ENCODE measurements at regions not wholly inside any gene's neighbourhood (a gene's known extent, or its start where the extent isn't known, plus 50 kb on each side); places are given as distances from the start of the nearest gene placed in this dataset.

DNA sequence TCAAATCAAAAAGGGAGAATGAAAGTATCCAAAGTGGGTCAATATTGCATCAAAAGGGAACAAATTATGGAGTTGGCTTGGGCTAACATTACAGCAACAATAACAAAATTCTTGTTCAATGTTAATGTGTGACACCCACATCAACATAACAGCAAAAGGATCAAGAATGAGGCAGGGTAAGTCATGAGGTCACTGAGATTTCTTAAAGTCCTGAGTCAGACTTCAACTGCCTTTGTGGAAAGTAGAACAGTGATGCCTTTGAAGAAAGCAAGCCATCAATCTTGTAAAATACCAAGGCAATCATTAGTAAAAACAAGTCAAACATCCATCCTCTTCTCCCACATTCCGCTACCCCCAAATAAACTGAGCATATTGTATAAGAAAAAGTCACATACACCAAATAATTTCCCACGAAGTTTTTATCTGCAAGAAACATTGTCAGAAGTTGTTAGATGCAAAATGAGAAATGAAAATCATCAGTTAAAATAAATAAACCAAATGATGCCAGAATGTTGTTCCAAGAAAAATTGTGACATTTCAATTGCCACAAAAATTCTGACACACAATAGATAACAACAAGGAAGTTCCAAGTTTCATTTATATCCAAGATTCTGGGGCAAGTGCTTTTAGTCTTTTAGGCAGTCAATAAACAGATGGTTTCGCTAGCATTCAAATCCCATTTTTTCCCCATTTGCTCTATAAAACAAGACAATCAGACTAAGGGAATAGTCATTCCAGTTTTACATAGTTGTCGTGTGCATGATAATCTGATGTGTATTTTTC, 216.1 kb upstream of the SETBP1 start:
- DNase-seq (no peak), ATAC-seq (peak; percentile 50 to 81)
- intact Hi-C loops (cut with DNase I) = no loop called here

DNA sequence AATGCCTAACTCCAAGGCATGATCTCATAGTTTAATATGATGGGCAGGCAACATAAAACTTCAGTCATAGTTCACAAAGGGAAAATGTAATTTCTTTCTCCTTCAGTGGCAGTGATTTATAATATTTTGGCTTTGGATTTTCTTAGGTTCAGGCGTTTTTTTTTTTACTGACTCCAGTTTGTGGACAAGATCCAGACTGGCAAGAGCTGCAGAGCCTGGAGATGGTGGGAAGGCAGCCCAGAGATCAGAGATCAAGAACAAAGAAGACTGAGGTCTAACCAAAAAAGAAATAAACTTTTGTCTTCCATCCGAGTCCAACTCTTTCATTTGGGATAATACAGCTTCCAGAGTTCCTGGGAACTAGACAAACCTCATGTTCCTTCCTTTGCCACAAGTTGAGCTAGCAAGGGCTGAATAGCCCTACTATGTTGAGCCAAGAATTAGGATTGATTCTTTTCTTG, 215.3 kb upstream of the SETBP1 start:
- ATAC-seq (peak; percentile 15 to 72), DNase-seq (no peak)
- intact Hi-C loops (cut with DNase I) = no loop called here

DNA sequence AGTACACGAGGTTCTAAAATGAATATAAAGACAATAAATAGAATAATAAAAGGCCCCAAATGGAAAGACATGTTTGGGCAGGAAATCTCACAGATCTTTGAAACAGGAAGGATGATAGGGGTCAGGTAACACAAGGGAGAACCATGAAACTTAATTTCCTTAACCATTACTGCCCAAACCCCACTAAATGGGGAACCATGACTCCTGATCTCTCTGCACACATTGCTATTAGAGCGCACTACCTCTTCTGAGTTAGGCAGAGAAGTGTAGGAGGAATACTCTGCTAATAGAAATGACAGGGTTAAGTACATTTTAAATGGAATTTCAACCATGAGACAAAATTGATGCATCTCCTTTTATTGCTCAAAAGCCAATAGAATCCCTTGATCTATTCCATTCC, 213.7 kb upstream of the SETBP1 start:
- ATAC-seq (no peak), DNase-seq (no peak)

DNA sequence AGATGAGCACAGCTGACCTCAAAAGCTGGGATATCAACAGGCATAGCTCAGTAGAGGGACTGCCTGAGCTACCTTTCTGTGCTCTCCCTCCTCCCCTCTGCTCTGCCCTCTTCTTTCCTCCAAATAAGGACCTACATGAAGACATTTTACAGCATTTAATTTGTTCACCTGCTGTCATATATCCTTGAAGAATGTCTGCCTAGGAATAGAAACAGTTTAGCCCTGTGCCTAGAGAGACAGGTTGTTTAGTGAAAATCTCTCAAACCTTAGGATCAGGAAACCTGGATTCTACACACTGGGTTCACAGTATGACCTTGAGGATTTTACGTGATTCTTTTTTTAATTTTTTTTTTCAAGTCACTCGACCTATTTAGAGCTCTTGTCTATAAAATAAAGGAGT, 213.0 kb upstream of the SETBP1 start:
- DNase-seq = no peak
- ATAC-seq = no peak
- intact Hi-C loops (cut with DNase I) = no loop called here

More for the DNA sequence above, 213.7 kb upstream of the SETBP1 start:
- intact Hi-C loops (cut with DNase I) = no loop called here

DNA sequence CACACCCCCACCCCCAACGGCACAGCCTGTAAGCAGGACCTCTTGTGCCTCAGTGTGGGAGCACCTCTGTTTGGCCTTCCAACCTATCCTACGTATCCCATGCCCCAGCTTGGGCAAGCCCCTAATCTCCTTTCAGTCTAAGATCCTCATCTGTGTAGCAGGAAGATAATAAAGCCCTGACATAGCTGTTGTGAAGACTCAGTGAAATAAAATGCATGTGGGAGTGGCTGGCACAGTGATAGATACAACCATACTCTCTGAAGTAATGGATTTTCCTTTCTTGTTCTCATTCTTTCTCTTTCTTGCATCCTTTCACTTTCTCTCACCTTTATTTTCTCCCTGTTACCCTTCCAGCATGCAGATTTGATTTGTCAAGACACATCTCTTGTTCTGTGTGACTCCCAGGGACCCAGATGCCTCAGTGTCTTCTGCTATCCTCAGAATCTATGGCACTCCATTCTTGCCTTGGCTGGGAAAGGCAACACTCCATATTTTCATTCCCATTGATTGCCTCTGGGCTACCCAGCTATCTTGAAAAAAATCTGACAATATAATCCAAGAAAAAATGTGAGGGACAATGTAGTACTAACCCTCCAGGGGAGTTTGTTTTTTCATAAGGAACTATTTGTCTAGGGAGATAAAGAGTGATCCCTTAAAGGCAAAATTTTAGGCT, 207.2 kb upstream of the SETBP1 start:
- no peak for DNase-seq
- intact Hi-C loops (cut with DNase I) = no loop called here
- no peak for ATAC-seq

DNA sequence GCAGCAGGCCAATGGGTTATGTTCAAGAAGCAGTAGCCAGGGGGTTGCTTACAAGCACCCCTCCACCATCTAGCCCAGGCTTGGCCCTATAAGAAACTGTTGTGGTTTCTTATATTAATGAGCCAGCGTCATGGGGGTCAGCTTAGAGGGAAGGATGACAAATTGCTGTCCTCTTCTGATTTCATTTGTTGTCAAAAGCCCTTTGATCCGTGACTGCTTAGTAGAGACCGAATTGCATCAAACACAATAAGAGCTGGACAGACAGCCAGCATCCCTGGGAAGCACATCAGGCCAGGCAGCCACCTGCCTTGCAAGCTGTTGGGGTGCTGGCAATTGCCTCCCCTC, 206.6 kb upstream of the SETBP1 start:
- DNase-seq = no peak
- no peak for ATAC-seq
- intact Hi-C loops (cut with DNase I) = no loop called here

DNA sequence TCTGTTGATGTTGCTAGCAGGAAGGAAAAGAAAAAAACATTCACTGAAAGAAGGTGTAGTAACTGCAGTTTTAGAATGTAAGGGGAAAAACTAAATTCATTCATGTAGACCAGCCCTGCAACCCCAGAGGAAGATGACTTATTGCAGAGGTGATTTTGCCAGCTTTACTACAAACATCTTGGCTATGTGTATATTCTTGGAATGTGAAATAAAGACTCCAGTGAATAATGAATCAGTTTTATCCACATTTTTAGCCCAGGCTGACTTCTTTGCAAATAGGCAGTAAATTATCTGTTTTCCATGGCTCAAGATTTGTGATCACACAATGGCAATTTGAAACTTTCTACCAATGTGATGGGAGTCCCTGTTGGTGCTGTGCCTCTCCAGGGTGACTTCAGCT, 206.1 kb upstream of the SETBP1 start:
- DNase-seq (no peak), ATAC-seq (no peak)
- intact Hi-C loops (cut with DNase I) = no loop called here

DNA sequence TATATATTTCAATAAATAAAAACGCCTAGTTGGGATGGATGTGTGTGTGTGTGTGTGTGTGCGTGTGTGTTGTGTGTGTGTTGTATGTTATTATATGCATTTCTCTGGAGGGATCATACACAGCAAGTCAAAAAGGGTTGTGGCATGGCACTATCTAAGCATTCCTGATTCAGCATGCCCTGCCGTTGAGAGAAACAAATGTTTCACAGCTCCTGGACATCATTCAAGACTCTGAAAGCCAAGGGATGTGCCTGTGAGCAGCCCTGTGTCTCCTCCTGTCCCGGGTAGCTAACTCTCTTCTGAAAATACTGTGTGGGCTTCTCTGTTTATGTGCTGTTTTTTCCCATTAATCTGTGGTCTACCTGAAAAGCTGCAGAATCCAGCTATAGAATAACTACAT, 197.9 kb upstream of the SETBP1 start:
- ATAC-seq = no peak

DNA sequence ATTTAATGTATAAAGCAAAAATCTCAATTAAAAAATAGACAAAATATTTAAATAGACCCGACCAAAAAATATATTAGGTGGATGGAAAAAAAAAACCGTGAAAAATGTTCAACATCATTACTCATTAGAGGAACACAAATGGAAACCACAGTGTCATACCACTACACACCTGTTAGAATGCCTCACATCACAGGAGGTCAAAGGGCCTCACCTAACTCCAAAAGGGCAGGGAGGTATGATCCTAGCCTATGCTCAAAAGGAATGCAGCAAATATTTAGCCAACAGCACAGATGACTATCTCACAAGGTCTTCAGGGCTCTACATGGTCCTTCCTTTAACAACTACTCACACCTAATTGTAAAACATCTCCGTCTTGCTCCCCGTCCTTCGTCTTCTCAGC, 185.5 kb upstream of the SETBP1 start:
- DNase-seq = no peak
- no peak for ATAC-seq
- intact Hi-C loops (cut with DNase I) = no loop called here

More for the DNA sequence above, 197.9 kb upstream of the SETBP1 start:
- DNase-seq = no peak
- intact Hi-C loops (cut with DNase I) = no loop called here

DNA sequence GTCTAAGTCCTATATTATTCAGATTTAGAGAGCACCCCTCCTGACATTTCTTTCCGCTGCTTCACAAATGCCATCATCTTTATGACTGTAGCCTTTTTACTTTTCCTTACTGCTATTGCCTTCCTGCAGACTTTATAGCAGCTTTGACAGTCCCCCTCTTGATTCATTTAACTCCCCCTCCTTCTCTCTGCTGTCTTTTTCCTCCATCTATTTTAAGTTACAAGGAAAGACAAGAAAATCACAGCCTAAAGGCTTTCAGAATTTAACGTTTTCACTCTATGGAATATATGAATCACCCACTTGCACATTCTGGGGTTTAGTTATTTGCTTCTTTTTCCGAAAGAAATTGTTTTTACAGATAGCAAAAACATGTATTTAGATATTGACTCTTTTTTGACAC, 183.4 kb upstream of the SETBP1 start:
- no peak for DNase-seq
- no peak for ATAC-seq
- intact Hi-C loops (cut with DNase I) = no loop called here

DNA sequence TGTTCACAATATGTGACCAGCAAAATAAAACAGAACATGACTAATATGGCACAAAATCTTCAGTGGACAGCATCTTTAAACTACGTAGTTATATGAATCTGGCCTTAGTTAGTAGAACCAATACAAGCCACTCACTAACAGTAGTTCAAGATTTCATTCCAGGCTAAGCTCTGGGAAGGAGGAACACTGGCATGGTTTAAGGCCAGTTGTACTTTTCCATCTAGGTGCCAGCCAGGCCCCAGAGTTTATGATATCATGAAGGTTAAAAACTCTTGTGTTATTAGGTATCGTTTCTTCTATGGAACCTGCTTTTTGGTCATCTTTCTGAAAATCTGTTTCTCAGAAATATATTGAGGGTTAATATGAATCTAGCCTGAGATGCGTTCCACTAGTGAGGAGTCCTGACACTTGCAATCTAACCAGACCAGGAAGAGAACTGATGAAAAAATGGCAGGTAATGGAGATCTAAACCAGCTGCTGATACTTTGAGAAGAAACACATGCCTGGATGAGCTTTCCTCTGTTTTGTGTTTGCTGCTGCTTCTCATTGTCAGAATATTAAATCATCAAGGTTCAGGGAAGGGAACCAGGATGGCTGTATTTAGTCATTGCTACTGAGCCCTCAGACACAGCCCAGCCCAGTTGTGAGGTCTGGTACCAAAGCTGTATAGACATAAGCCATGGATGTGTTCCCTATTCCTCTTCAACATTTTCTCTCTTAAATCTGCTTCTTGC, 182.8 kb upstream of the SETBP1 start:
- no peak for DNase-seq
- intact Hi-C loops (cut with DNase I) = no loop called here
- ATAC-seq = no peak

DNA sequence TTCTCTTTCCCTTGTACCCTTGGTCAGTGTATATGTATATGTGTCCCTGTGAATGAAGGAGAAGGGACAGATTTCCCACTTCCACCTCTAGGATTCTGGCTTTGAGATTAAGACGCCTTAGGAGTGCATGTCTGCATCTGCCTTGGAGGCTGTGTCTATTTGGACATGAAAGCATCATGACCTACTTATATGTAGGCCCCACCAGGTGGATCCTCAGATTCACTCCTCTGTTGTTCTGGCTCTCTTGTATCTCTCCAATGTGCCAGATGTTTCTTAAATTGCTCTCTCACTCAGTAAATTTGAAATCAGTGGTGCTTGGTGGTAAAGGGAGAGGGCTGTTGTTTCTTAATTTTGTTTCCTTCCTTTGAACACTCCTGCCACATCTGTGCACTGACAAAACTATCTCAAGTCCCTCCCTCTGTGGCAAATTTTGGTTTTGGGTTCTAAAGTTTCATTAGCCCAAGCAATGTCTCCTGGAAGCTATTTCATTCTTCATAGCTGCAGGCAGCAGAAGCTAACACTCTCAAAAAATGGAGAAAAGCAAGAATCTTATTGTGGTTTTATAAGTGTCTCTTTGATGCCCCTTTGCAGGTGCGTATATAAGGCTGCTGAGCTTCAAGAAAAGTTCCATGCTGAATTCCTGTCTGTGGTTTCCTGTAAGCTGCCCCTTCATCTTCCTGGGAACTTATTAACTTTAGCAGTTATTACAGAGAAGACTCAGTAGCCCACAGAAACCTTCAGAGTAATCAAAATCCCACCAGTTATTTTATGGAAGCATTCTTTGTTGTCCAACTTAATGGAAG, 179.7 kb upstream of the SETBP1 start:
- no peak for ATAC-seq
- intact Hi-C loops (cut with DNase I) = no loop called here

DNA sequence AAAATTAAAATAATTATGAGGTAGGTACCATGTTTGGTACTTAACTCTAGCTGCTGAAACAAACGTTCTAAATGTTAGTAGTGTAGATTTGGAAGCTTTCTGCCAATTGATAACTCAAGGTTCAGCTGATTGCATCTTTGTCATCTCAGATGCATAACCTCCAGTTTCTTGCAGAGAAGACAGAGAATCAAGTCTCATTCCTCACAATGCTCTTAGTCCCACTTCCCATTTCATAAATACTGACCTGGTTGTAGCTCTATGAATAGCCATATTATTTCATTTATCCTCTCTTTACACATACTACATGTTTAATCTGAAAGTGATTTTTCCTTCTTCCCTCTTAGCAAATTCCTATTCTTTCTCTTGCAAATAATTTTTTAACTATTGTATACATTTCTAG, 178.5 kb upstream of the SETBP1 start:
- DNase-seq (no peak), ATAC-seq (no peak)
- intact Hi-C loops (cut with DNase I) = no loop called here

More for the DNA sequence above, 179.7 kb upstream of the SETBP1 start:
- no peak for DNase-seq

DNA sequence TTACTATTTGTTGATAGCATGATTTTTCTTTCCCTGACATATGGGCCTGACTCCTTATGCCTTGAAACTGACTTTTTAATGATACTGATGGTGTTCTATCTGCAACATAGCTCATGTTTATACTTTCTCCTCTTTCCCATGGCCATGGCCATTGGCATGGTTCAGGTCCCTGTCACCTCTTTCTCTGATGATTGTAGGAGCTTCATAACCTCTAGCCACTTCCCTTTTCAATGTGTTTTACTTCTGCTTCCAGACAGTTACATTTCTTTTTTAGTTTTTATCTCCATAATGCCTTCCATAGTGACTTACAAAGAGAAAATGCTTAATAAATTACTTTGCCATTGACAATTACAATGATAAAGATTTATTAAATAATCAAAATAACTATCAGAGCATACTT, 177.9 kb upstream of the SETBP1 start:
- ATAC-seq (no peak), DNase-seq (no peak)
- intact Hi-C loops (cut with DNase I) = no loop called here

DNA sequence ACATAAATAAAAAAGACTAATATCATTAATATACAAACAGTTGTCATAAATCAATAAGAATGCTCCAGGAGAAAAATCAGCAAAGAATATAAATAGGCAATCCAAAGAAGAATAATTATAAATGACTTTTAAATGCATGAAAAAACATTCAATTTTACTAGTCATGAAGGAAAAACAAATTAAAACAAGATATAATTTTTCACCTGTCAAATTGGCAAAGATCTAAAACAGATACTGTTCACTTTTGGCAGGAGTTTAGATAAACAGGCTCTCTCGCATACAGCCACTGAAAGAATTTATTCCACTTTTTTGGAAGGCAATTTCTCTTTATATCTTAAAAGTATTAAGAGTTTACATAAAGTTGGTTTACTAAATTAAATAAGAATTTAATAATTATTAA, 176.8 kb upstream of the SETBP1 start:
- DNase-seq = no peak
- ATAC-seq = no peak
- intact Hi-C loops (cut with DNase I) = no loop called here

DNA sequence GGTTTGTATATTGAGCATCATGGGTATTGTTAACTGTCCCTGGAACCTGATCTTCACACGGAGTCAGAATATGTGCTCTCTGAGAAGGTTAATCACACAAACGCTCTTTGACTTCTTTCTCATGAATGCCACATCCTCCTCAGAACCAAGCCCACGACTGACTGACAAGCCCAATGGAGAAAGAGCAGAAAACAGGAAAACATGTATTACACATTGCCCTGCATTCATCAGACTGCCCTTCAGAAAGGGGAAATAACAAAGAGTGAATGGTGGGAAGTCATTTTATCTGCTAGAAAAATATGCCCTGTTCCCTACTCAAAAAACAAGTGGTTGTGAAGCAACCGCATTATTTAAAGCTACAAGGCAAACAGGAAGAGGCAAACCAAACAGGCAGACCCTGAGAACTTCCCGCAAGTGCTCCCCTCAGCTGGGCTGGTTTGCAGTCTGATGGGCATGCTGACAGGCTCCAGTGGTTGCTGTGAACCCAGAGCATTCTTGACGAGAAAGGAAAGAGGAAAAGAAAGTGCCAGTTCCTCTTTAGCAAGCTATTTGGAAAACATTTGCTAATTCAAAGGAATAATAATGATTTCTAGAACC, 172.9 kb upstream of the SETBP1 start:
- intact Hi-C loops (cut with DNase I) = no loop called here
- ATAC-seq (peak; percentile 53 to 83), DNase-seq (peak; percentile 69)

DNA sequence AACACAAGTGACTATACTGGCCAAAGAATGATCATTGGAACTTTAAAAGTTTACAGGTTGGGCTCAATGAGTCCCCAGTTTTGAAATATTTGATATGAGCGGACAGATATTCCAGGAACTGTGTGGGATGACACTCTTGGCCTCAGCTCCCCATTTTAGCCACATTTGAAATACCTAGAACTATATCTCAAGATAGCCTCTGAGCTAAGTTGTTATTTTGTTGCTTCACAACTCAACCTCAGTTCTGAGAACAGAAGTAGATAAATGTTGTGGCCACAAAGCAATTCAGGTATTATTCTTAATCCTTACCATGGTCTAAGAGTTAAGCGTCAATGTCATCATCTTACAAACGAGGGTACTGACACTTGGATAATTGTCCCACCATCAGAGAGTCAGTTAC, 172.2 kb upstream of the SETBP1 start:
- intact Hi-C loops (cut with DNase I) = no loop called here
- DNase-seq (no peak), ATAC-seq (no peak)

DNA sequence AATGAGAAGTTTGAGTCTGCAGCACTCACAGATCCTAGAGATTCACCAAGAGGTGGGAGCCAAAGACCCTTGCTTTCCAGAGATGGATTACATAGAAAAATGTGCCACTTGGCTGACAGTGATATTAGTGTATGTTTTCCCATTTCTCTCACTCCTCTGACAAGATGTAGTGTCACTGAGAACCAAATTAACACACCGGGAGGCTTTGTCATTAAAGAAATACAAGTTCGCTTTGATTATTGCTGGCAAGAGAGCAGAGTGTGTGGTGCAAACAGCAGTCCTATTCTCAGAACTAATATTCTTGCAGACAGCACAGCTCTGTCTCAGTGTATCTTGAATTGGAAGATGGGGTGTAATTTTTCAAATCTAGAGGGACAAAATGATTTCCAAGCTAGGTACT, 171.6 kb upstream of the SETBP1 start:
- ATAC-seq = no peak
- no peak for DNase-seq
- intact Hi-C loops (cut with DNase I) = no loop called here

DNA sequence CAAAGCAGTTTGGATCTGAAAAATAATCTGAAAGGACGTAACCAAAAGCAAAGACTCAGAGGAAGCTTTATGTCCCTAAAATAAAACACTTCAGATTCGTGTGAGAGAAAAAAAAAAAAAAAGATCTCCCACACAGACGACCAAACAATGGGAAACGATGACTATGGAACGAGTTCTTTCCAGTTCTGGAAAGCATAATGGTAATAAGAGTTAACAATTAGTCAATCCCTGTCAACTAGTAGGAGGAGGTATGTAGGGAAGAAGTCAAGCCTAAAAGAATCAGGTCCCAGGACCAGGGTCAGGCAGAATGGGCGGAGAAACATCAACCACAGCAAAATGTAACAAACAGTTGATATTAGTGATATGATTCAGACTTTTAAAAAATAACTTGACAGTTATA, 170.3 kb upstream of the SETBP1 start:
- intact Hi-C loops (cut with DNase I) = no loop called here
- no peak for DNase-seq
- no peak for ATAC-seq
